Activated CD4-positive, alpha-beta T cell treated with anti-CD3 and anti-CD28 coated beads, Interleukin-2, Interleukin-6, amounts not matched to agents 100 ng/mL and 50 ng/mL, durations not matched to agents 16 hours and 8 hours (primary cell): ENCODE measurements at regions not wholly inside any gene's neighbourhood (a gene's known extent, or its start where the extent isn't known, plus 50 kb on each side); places are given as distances from the start of the nearest gene placed in this dataset.

Experiments
- DNase-seq: peaks from one replicate; pipeline ENCODE4 v3.0.0-alpha.2; 2020

GRCh38 chr5:114648940-114649339 is 287.1 kb downstream of the KCNN2 start:
- no peak for DNase-seq

GRCh38 chr5:114644576-114644975 is 282.7 kb downstream of the KCNN2 start:
- DNase-seq = no peak

GRCh38 chr5:114636271-114636670 is 274.4 kb downstream of the KCNN2 start:
- DNase-seq = no peak

GRCh38 chr5:114634967-114635901 is 273.4 kb downstream of the KCNN2 start:
- no peak for DNase-seq

- no peak for DNase-seq
Measured at GRCh38 chr5:114634517-114634916, 272.6 kb downstream of the KCNN2 start.

GRCh38 chr5:114612406-114612805 is 250.5 kb downstream of the KCNN2 start:
- no peak for DNase-seq

- no peak for DNase-seq
Measured at GRCh38 chr5:114581136-114581535, 219.3 kb downstream of the KCNN2 start.

- DNase-seq = no peak
Measured at GRCh38 chr5:114565871-114566270, 204.0 kb downstream of the KCNN2 start.

GRCh38 chr5:114565139-114565538 is 203.3 kb downstream of the KCNN2 start:
- no peak for DNase-seq

- DNase-seq = no peak
Measured at GRCh38 chr5:114561415-114561814, 199.5 kb downstream of the KCNN2 start.
